ENCODE measurements at regions not wholly inside any gene's neighbourhood (a gene's known extent, or its start where the extent isn't known, plus 50 kb on each side); places are given as distances from the start of the nearest gene placed in this dataset.

GRCh38 chr4:14518136-14518535, 484.1 kb upstream of the CPEB2 start:
- TF ChIP-seq, protein P1, sequence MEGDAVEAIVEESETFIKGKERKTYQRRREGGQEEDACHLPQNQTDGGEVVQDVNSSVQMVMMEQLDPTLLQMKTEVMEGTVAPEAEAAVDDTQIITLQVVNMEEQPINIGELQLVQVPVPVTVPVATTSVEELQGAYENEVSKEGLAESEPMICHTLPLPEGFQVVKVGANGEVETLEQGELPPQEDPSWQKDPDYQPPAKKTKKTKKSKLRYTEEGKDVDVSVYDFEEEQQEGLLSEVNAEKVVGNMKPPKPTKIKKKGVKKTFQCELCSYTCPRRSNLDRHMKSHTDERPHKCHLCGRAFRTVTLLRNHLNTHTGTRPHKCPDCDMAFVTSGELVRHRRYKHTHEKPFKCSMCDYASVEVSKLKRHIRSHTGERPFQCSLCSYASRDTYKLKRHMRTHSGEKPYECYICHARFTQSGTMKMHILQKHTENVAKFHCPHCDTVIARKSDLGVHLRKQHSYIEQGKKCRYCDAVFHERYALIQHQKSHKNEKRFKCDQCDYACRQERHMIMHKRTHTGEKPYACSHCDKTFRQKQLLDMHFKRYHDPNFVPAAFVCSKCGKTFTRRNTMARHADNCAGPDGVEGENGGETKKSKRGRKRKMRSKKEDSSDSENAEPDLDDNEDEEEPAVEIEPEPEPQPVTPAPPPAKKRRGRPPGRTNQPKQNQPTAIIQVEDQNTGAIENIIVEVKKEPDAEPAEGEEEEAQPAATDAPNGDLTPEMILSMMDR (IDR thresholded peaks at IDR 0.05): no peak
- no peak for TF ChIP-seq POLR2AphosphoS5 (IDR thresholded peaks at IDR 0.05)
